ENCODE measurements at regions not wholly inside any gene's neighbourhood (a gene's known extent, or its start where the extent isn't known, plus 50 kb on each side); places are given as distances from the start of the nearest gene placed in this dataset.

DNA sequence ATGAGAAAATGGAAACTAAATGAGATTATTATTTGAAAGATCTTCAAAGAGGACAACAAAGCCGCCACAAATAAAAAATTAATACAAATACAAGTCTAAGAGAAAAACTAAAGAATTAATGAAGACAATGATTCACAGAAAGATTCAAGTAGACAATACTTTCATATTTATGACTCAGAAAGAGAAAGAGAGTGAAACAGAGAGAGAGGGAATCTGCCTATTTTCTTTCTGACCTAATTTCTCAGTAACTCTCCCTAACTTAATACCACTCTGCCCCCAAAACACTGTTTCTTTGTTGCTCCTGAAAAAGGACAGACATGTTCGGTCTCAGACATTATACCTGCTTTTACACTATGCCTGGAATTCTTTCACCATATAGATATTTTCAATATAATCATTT is 259.1 kb downstream of the SLC6A15 start:
- H3K27ac Mint-ChIP-seq, result no peak overlapping the region
- Histone ChIP-seq H3K9me3 (ENCODE audit: control insufficient read depth in 1 of 2, insufficient read depth in 1 of 2, low read length in 2 of 2) (no peaks in the 10 kb centered on the region), H3K27ac (ENCODE audit: low read depth in 1 of 2, low read length in 2 of 2) (no peak overlapping the region), H3K4me3 (ENCODE audit: low read length) (no peak overlapping the region), H3K4me1 (ENCODE audit: insufficient read depth, low read length) (no peaks in the 10 kb centered on the region), H3K27me3 (ENCODE audit: control insufficient read depth in 1 of 2, insufficient read depth in 2 of 2, low read length in 2 of 2) (no peaks in the 10 kb centered on the region), H3K36me3 (ENCODE audit: insufficient read depth, low read length) (no peaks in the 10 kb centered on the region)
- no peak for DNase-seq
- intact Hi-C loops (cut with DNase I, micrococcal nuclease), result no loop called here
- no peaks in the 10 kb centered on the region for H3K27me3 Mint-ChIP-seq
- ChIA-PET POLR2A (no interaction called here), CTCF (no interaction called here)
- TF ChIP-seq, protein P1, sequence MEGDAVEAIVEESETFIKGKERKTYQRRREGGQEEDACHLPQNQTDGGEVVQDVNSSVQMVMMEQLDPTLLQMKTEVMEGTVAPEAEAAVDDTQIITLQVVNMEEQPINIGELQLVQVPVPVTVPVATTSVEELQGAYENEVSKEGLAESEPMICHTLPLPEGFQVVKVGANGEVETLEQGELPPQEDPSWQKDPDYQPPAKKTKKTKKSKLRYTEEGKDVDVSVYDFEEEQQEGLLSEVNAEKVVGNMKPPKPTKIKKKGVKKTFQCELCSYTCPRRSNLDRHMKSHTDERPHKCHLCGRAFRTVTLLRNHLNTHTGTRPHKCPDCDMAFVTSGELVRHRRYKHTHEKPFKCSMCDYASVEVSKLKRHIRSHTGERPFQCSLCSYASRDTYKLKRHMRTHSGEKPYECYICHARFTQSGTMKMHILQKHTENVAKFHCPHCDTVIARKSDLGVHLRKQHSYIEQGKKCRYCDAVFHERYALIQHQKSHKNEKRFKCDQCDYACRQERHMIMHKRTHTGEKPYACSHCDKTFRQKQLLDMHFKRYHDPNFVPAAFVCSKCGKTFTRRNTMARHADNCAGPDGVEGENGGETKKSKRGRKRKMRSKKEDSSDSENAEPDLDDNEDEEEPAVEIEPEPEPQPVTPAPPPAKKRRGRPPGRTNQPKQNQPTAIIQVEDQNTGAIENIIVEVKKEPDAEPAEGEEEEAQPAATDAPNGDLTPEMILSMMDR (IDR thresholded peaks at IDR 0.05), result no peak
- H3K36me3 Mint-ChIP-seq (ENCODE audit: low read depth), result no peaks in the 10 kb centered on the region
- H3K4me1 Mint-ChIP-seq (ENCODE audit: low read depth), result no peaks in the 10 kb centered on the region
- no peak overlapping the region for H3K4me3 Mint-ChIP-seq
- no peak for ATAC-seq (ENCODE audit: poor library complexity)
- no peaks in the 10 kb centered on the region for H3K9me3 Mint-ChIP-seq

DNA sequence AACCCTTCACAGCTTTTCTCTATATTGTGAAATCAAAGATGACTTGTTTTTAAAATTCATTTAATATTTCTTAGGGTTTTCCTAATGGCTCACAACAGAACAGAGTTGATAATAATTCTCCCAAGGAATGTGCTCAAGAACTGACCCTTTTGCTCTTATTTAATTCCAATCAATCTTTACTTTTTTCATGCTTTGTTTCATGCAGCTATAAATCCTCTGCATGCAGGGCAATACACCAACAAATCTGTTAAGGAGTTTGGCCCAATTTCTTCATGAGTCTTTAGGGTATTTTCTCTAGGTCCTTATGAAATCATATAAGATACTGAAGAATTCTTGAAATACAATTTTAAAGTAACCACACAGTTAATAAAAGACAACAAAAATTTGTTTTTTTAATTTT is 264.2 kb downstream of the SLC6A15 start:
- ATAC-seq (ENCODE audit: poor library complexity), result no peak
- Mint-ChIP-seq H3K4me3 (no peak overlapping the region), H3K27me3 (no peaks in the 10 kb centered on the region), H3K36me3 (ENCODE audit: low read depth) (no peaks in the 10 kb centered on the region), H3K27ac (no peak overlapping the region), H3K9me3 (no peaks in the 10 kb centered on the region), H3K4me1 (ENCODE audit: low read depth) (no peaks in the 10 kb centered on the region)
- TF ChIP-seq, protein P1 (IDR thresholded peaks at IDR 0.05), result no peak
- intact Hi-C loops (cut with DNase I, micrococcal nuclease), result no loop called here
- no peaks in the 10 kb centered on the region for H3K36me3 ChIP-seq (ENCODE audit: insufficient read depth, low read length)
- H3K27me3 ChIP-seq (ENCODE audit: control insufficient read depth in 1 of 2, insufficient read depth in 2 of 2, low read length in 2 of 2), result no peaks in the 10 kb centered on the region
- CTCF ChIA-PET, result no interaction called here
- POLR2A ChIA-PET, result no interaction called here
- no peak overlapping the region for H3K27ac ChIP-seq (ENCODE audit: low read depth in 1 of 2, low read length in 2 of 2)
- no peaks in the 10 kb centered on the region for H3K4me1 ChIP-seq (ENCODE audit: insufficient read depth, low read length)
- H3K9me3 ChIP-seq (ENCODE audit: control insufficient read depth in 1 of 2, insufficient read depth in 1 of 2, low read length in 2 of 2), result no peaks in the 10 kb centered on the region
- no peak overlapping the region for H3K4me3 ChIP-seq (ENCODE audit: low read length)
- no peak for DNase-seq

DNA sequence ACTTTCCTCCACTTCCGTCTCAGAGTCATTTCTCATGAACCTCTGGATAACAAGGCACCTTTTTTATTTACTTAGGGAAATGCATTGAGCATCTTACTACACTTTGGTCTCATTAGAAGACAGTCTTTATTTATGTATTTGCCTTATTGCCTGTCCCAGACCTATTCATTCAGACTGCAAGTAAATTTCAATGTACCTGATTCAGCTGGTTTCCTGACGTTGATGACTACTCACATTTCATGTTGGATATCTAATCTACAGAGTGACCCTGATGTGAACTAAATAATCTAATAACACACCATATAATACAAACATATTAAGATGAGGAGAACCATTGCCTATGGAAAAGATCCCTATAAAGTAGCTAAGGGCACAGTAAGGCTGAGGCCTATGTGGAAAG is 267.7 kb downstream of the SLC6A15 start:
- DNase-seq (no peak), ATAC-seq (ENCODE audit: poor library complexity) (no peak)
- no peaks in the 10 kb centered on the region for H3K4me1 ChIP-seq (ENCODE audit: insufficient read depth, low read length)
- Mint-ChIP-seq H3K4me1 (ENCODE audit: low read depth) (no peaks in the 10 kb centered on the region), H3K27me3 (no peaks in the 10 kb centered on the region), H3K4me3 (no peak overlapping the region), H3K36me3 (ENCODE audit: low read depth) (no peaks in the 10 kb centered on the region), H3K9me3 (no peaks in the 10 kb centered on the region), H3K27ac (no peak overlapping the region)
- TF ChIP-seq, protein P1 (IDR thresholded peaks at IDR 0.05), result no peak
- H3K27ac ChIP-seq (ENCODE audit: low read depth in 1 of 2, low read length in 2 of 2), result no peak overlapping the region
- H3K9me3 ChIP-seq (ENCODE audit: control insufficient read depth in 1 of 2, insufficient read depth in 1 of 2, low read length in 2 of 2), result no peaks in the 10 kb centered on the region
- H3K27me3 ChIP-seq (ENCODE audit: control insufficient read depth in 1 of 2, insufficient read depth in 2 of 2, low read length in 2 of 2), result no peaks in the 10 kb centered on the region
- CTCF ChIA-PET, result no interaction called here
- H3K36me3 ChIP-seq (ENCODE audit: insufficient read depth, low read length), result no peaks in the 10 kb centered on the region
- H3K4me3 ChIP-seq (ENCODE audit: low read length), result no peak overlapping the region
- POLR2A ChIA-PET, result no interaction called here
- intact Hi-C loops (cut with DNase I, micrococcal nuclease), result no loop called here

All from CD4-positive, alpha-beta T cell (primary cell).